Mesodermal cell (in vitro differentiated cells): ENCODE measurements at regions not wholly inside any gene's neighbourhood (a gene's known extent, or its start where the extent isn't known, plus 50 kb on each side); places are given as distances from the start of the nearest gene placed in this dataset.
A peak's percentile ranks its signal among the peaks of the same experiment; 100 is the strongest.
"Not testable (repeated sequence)": the region's sequence is repeated elsewhere in the genome, so short reads cannot be mapped to it uniquely, and the experiment has no call there.

Experiments
- H3K27ac ChIP-seq: 2 replicates; pipeline ENCODE4 v1.7.0; 2013; ENCODE audit warnings: mild to moderate bottlenecking, low read depth, low read length, moderate library complexity; ENCODE audit not compliant: severe bottlenecking
- H3K36me3 ChIP-seq: 2 replicates; pipeline ENCODE4 v1.7.1; 2013; ENCODE audit warnings: mild to moderate bottlenecking, low read length, moderate library complexity; ENCODE audit not compliant: control insufficient read depth, insufficient read depth
- H3K4me1 ChIP-seq: one replicate; pipeline ENCODE4 v1.7.1; 2013; ENCODE audit warnings: mild to moderate bottlenecking, low read length; ENCODE audit not compliant: insufficient read depth, control insufficient read depth, poor library complexity, severe bottlenecking
- H3K4me3 ChIP-seq: 2 replicates; pipeline ENCODE4 v1.7.0; 2013; ENCODE audit warnings: low read length, control low read depth, mild to moderate bottlenecking; ENCODE audit not compliant: insufficient read depth, poor library complexity, severe bottlenecking; ENCODE audit errors: extremely low read depth
- H3K9me3 ChIP-seq: 2 replicates; pipeline ENCODE4 v1.7.1; 2013; ENCODE audit warnings: mild to moderate bottlenecking, low read length, moderate library complexity; ENCODE audit not compliant: control insufficient read depth
- WGBS, 2 experiments: methylation state at CpG; one replicate each; pipeline ENCODE4 v1.1.5; 2013; ENCODE audit warnings: missing lambda C conversion rate in 2 of 2; ENCODE audit not compliant: insufficient coverage in 2 of 2; 5-methylcytosine and 5-hydroxymethylcytosine counted together

- Histone ChIP-seq H3K9me3 (peaks cover 27% of the 10 kb centered on the region), H3K36me3 (no peaks in the 10 kb centered on the region), H3K4me1 (peaks cover 41% of the 10 kb centered on the region), H3K4me3 (no peak overlapping the region), H3K27ac (peak overlapping the region; percentile 96)
- no CpG with 5 or more reads among the region's 5 CpGs for WGBS, 2 experiments
Measured at GRCh38 chr5:72598401-72599064, 91.3 kb upstream of the ZNF366 start.

- Histone ChIP-seq H3K4me1 (peaks cover 31% of the 10 kb centered on the region), H3K4me3 (no peak overlapping the region), H3K9me3 (peaks cover 27% of the 10 kb centered on the region), H3K36me3 (no peaks in the 10 kb centered on the region), H3K27ac (peak overlapping the region; percentile 96)
- 0 to 44% methylated on average over 1 to 4 of the region's 5 CpGs for WGBS, 2 experiments
Measured at GRCh38 chr5:72597456-72597948, 90.3 kb upstream of the ZNF366 start.

- Histone ChIP-seq H3K27ac (peak overlapping the region; percentile 96), H3K9me3 (peaks cover 24% of the 10 kb centered on the region), H3K4me1 (peaks cover 25% of the 10 kb centered on the region), H3K4me3 (no peak overlapping the region), H3K36me3 (no peaks in the 10 kb centered on the region)
- WGBS, 2 experiments: no CpG with 5 or more reads among the region's 3 CpGs
Measured at GRCh38 chr5:72596956-72597355, 89.7 kb upstream of the ZNF366 start.

- Histone ChIP-seq H3K36me3 (no peaks in the 10 kb centered on the region), H3K9me3 (no peaks in the 10 kb centered on the region), H3K4me3 (no peak overlapping the region), H3K4me1 (peaks cover 20% of the 10 kb centered on the region), H3K27ac (no peak overlapping the region)
- 100% methylated on average over 1 of the region's 4 CpGs for WGBS, 2 experiments
Measured at GRCh38 chr5:72588640-72589039, 81.4 kb upstream of the ZNF366 start.

- H3K27ac ChIP-seq: peak overlapping the region; percentile 70
- H3K9me3 ChIP-seq: no peaks in the 10 kb centered on the region
- H3K36me3 ChIP-seq: no peaks in the 10 kb centered on the region
- no peak overlapping the region for H3K4me3 ChIP-seq
- peaks cover 20% of the 10 kb centered on the region for H3K4me1 ChIP-seq
- WGBS, 2 experiments: 77 to 79% methylated on average over 3 to 5 of the region's 8 CpGs
Measured at GRCh38 chr5:72587661-72588308, 80.6 kb upstream of the ZNF366 start.

- Histone ChIP-seq H3K4me3 (no peak overlapping the region), H3K27ac (peak overlapping the region; percentile 70), H3K4me1 (peaks cover 20% of the 10 kb centered on the region), H3K36me3 (no peaks in the 10 kb centered on the region), H3K9me3 (no peaks in the 10 kb centered on the region)
- WGBS, 2 experiments: 95 to 100% methylated on average over 3 of the region's 3 CpGs
Measured at GRCh38 chr5:72586788-72587530, 79.7 kb upstream of the ZNF366 start.

- H3K36me3 ChIP-seq: no peaks in the 10 kb centered on the region
- H3K9me3 ChIP-seq: no peaks in the 10 kb centered on the region
- H3K27ac ChIP-seq: no peak overlapping the region
- WGBS, 2 experiments: 100% methylated on average over 1 to 2 of the region's 3 CpGs
- H3K4me3 ChIP-seq: no peak overlapping the region
- H3K4me1 ChIP-seq: peaks cover 20% of the 10 kb centered on the region
Measured at GRCh38 chr5:72584466-72584865, 77.3 kb upstream of the ZNF366 start.

GRCh38 chr5:72579290-72579689 lies 72.1 kb upstream of the ZNF366 start:
- H3K9me3 ChIP-seq, H3K4me3 ChIP-seq: not testable (repeated sequence)
- no CpG with 5 or more reads among the region's 2 CpGs for WGBS, 2 experiments

GRCh38 chr5:72572236-72572765 lies 65.1 kb upstream of the ZNF366 start:
- Histone ChIP-seq H3K9me3 (no peaks in the 10 kb centered on the region), H3K36me3 (no peaks in the 10 kb centered on the region), H3K27ac (no peak overlapping the region), H3K4me1 (no peaks in the 10 kb centered on the region), H3K4me3 (no peak overlapping the region)
- 90 to 100% methylated on average over 3 of the region's 4 CpGs for WGBS, 2 experiments

More at GRCh38 chr5:72579290-72579689, 72.1 kb upstream of the ZNF366 start:
- H3K36me3 ChIP-seq, H3K27ac ChIP-seq, H3K4me1 ChIP-seq: not testable (repeated sequence)

GRCh38 chr5:72569408-72569944 lies 62.3 kb upstream of the ZNF366 start:
- Histone ChIP-seq H3K36me3 (no peaks in the 10 kb centered on the region), H3K4me1 (no peaks in the 10 kb centered on the region), H3K27ac (no peak overlapping the region), H3K9me3 (no peaks in the 10 kb centered on the region), H3K4me3 (no peak overlapping the region)
- WGBS, 2 experiments: 93% methylated on average over 3 of the region's 5 CpGs; no CpG with 5 or more reads in 1 of the 2 experiments
